ENCODE measurements at regions not wholly inside any gene's neighbourhood (a gene's known extent, or its start where the extent isn't known, plus 50 kb on each side); places are given as distances from the start of the nearest gene placed in this dataset.

DNA sequence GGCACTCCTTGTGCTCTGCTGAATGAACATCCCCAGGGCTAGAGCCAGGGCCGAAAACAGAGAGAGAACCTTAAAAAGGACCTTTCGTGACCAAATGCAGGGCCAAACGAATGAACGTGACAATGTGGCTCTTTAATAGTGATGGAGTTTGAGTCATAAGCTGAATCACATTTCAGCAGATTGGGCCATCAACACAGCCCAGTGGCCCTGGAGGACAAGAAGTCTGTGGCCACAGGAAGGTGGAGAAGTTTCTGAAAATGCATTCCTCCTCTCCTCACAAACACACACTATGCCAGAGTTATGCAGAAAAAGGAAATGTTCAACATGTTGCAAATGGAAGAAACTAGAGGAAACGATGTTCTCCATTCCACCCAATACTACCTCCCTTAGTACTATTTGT, 415.8 kb downstream of the HRH4 start:
- no peak for DNase-seq (ENCODE audit: low read depth)
- TF ChIP-seq CTCF (conservative IDR thresholded peaks at IDR 0.05; ENCODE audit: low read depth, low read length): no peak
- no peak overlapping the region for H3K4me3 ChIP-seq (ENCODE audit: low read depth, low read length)

GRCh38 chr18:24877066-24877465, 416.6 kb downstream of the HRH4 start:
- no peak for TF ChIP-seq CTCF (conservative IDR thresholded peaks at IDR 0.05; ENCODE audit: low read depth, low read length)
- DNase-seq (ENCODE audit: low read depth): no peak

DNA sequence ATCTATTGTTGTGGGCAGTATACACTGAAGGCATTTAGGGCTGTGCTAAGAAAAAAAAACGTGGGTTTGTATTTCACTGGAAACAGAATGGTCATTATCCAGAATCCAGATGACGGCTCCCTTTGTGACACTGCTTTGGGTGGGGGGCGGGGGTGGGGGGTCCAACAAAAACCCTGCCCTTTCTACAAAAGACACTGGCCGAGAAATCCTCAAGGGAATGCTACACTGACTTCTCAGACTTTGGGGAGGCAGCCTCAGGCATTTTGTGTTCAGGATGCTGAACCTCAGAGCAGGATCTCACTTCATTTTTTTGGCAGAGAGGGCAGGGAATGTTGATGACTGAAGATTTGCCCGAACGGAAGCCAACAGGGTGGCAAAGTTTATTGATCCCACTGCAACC, 417.1 kb downstream of the HRH4 start:
- TF ChIP-seq CTCF (conservative IDR thresholded peaks at IDR 0.05; ENCODE audit: low read depth, low read length): no peak
- no peak for DNase-seq (ENCODE audit: low read depth)
- no peak overlapping the region for H3K4me3 ChIP-seq (ENCODE audit: low read depth, low read length)

More at GRCh38 chr18:24877066-24877465, 416.6 kb downstream of the HRH4 start:
- H3K4me3 ChIP-seq (ENCODE audit: low read depth, low read length): no peak overlapping the region

DNA sequence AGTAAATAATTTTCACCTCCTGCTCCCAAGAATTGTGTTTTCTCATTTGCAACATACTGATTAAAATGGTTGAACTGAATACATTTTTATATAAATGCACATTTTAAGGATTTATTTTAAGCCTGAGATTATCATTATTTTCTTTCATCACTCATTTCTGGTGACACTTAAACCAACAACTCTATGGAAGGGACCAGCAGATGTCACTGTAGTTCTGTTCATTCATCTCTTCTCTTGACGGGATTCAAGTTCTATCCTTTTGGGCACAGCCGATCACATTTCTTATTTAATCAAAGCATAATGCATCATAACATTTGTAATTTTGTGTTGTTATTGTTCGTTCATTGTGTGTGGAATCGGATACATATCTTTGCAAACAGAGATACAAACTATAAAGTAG, 417.9 kb downstream of the HRH4 start:
- no peak overlapping the region for H3K4me3 ChIP-seq (ENCODE audit: low read depth, low read length)
- peak; percentile 55 for TF ChIP-seq CTCF (conservative IDR thresholded peaks at IDR 0.05; ENCODE audit: low read depth, low read length)
- peak; percentile 72 for DNase-seq (ENCODE audit: low read depth)

DNA sequence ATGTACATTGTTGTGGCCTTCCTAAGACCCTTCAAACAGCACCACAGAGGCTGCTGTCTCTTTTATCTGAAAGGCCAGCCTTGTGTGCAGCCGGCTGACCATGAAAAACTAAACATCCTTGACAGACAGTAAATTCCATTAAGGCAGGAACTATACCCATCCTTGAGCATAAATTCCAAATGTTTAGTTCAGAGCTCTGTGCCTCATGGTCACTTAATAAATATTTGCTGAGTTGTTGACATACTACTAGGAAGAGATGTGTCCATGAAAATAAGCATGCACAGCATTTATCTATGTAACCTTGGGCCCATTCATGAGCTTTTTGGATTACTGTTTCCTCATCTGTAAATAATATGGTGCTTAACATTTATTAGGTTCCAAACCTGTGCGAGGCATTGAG, 424.8 kb downstream of the HRH4 start:
- no peak for TF ChIP-seq CTCF (conservative IDR thresholded peaks at IDR 0.05; ENCODE audit: low read depth, low read length)
- no peak for DNase-seq (ENCODE audit: low read depth)
- H3K4me3 ChIP-seq (ENCODE audit: low read depth, low read length): no peak overlapping the region

DNA sequence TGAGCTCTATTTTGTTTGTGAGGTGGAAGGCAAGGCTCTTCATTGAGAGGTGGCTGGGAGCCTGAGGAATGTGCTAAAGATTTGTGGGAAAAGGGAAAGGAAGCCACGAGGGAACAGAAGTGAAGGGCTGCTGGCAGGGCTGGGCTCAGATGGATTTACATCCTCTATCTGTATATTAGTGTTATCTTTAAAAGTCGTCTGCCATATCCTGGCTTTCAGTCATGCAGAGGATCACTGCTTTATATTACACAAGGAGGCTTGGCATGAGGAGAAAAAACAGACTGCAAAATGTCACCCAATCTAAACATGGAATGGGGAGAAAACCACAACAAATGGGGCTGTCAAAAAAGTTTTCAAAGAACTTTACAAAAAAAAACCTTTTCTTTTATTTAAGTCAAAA, 434.4 kb downstream of the HRH4 start:
- no peak overlapping the region for H3K4me3 ChIP-seq (ENCODE audit: low read depth, low read length)
- no peak for TF ChIP-seq CTCF (conservative IDR thresholded peaks at IDR 0.05; ENCODE audit: low read depth, low read length)
- no peak for DNase-seq (ENCODE audit: low read depth)

GRCh38 chr18:24897461-24897860, 437.0 kb downstream of the HRH4 start:
- DNase-seq (ENCODE audit: low read depth): no peak
- no peak overlapping the region for H3K4me3 ChIP-seq (ENCODE audit: low read depth, low read length)
- TF ChIP-seq CTCF (conservative IDR thresholded peaks at IDR 0.05; ENCODE audit: low read depth, low read length): no peak
